Suprapubic skin (tissue), 4 donors: ENCODE measurements at regions not wholly inside any gene's neighbourhood (a gene's known extent, or its start where the extent isn't known, plus 50 kb on each side); places are given as distances from the start of the nearest gene placed in this dataset.

Source experiments
- CTCF ChIP-seq, 2 donors: fragments of 200-600 bp in 1 of 2; fragments of 450-650 bp in 1 of 2; sonication (generic) in 1 of 2; IDR thresholded peaks; one replicate each; pipeline ENCODE4 v1.5.1; 2016 to 2019; ENCODE audit warnings: antibody characterized with exemption in 2 of 2, mild to moderate bottlenecking in 1 of 2, moderate library complexity in 1 of 2
- EP300 ChIP-seq: sonication (generic); formaldehyde crosslinking; IDR thresholded peaks from one replicate; pipeline ENCODE4 v1.6.1; 2017; ENCODE audit warnings: antibody characterized with exemption
- POLR2A ChIP-seq, 2 donors: fragments of 450-650 bp; IDR thresholded peaks; one replicate each; pipeline ENCODE4 v1.6.1; 2017; ENCODE audit warnings: antibody characterized with exemption in 2 of 2, mild to moderate bottlenecking in 2 of 2, moderate library complexity in 2 of 2
- POLR2AphosphoS5 ChIP-seq, 3 donors: sonication (generic); formaldehyde crosslinking; IDR thresholded peaks; one replicate each; pipeline ENCODE4 v1.6.1; 2017; ENCODE audit warnings: antibody characterized with exemption in 3 of 3

DNA sequence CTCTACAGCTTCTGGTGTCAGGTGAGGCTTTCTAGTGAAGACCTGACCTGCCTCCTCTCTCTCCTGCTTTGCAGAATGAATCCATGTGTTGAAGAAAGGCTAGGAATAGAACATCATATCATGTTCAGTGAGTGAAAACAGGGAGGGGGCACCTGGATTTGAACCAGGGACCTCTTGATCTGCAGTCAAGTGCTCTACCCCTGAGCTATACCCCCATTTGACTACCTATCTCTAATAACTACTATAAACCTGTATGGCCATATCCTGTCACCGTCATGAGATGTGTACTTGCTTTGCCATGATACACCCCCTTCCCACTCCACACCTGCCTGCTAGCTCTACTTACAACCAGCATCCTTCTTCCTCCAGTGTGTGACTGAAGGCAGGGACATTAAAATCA, 91.3 kb upstream of the ZNF746 start:
- no peak for TF ChIP-seq EP300
- TF ChIP-seq CTCF (IDR thresholded peaks at IDR 0.05): no peak
- no peak for TF ChIP-seq POLR2AphosphoS5 (IDR thresholded peaks at IDR 0.05)
- no peak for TF ChIP-seq POLR2A (IDR thresholded peaks at IDR 0.05)
